Transverse colon (tissue), 4 donors: ENCODE measurements at regions not wholly inside any gene's neighbourhood (a gene's known extent, or its start where the extent isn't known, plus 50 kb on each side); places are given as distances from the start of the nearest gene placed in this dataset.

Experiments
- CTCF ChIP-seq, 5 experiments: fragments of 200-600 bp in 3 of 5; fragments of 450-650 bp in 2 of 5; sonication (generic) in 3 of 5; IDR thresholded peaks; 1 replicate in 2 of 5; 2 replicates in 3 of 5; pipeline ENCODE4 v1.5.1; 2016 to 2017; ENCODE audit warnings: antibody characterized with exemption in 5 of 5, inconsistent platforms in 3 of 5, mild to moderate bottlenecking in 2 of 5, moderate library complexity in 1 of 5
- EP300 ChIP-seq: sonication (generic); formaldehyde crosslinking; IDR thresholded peaks from one replicate; pipeline ENCODE4 v1.6.1; 2017; ENCODE audit warnings: antibody characterized with exemption, low read depth
- POLR2A ChIP-seq: fragments of 450-650 bp; IDR thresholded peaks from one replicate; pipeline ENCODE4 v1.6.1; 2016; ENCODE audit warnings: antibody characterized with exemption, mild to moderate bottlenecking, moderate library complexity
- POLR2AphosphoS5 ChIP-seq, 3 donors: sonication (generic); formaldehyde crosslinking; IDR thresholded peaks; one replicate each; pipeline ENCODE4 v1.6.1; 2016; ENCODE audit warnings: antibody characterized with exemption in 3 of 3

- TF ChIP-seq CTCF (IDR thresholded peaks at IDR 0.05), result no peak
- no peak for TF ChIP-seq POLR2A
- TF ChIP-seq EP300, result no peak
- no peak for TF ChIP-seq POLR2AphosphoS5 (IDR thresholded peaks at IDR 0.05)
Measured at GRCh38 chr16:35573407-35573806, 2114.0 kb downstream of the TP53TG3F start.
